ENCODE measurements at regions not wholly inside any gene's neighbourhood (a gene's known extent, or its start where the extent isn't known, plus 50 kb on each side); places are given as distances from the start of the nearest gene placed in this dataset.

GRCh38 chr20:7540923-7541322, 399.3 kb downstream of the HAO1 start:
- Histone ChIP-seq H3K9me1 (ENCODE audit: control insufficient read depth, extremely low read depth, insufficient read depth, low read length) (no peaks in the 10 kb centered on the region), H3K79me2 (ENCODE audit: control insufficient read depth, insufficient read depth, low read length) (no peaks in the 10 kb centered on the region), H3K4me1 (ENCODE audit: control insufficient read depth, extremely low read depth, insufficient read depth, low read length) (no peaks in the 10 kb centered on the region), H3K9me3 (ENCODE audit: control insufficient read depth, low read depth, low read length) (no peaks in the 10 kb centered on the region), H3K27ac (ENCODE audit: control insufficient read depth, insufficient read depth, low read length) (no peak overlapping the region), H3K27me3 (ENCODE audit: control insufficient read depth, extremely low read depth, insufficient read depth, low read length) (no peaks in the 10 kb centered on the region), H3K9ac (ENCODE audit: control insufficient read depth, extremely low read depth, insufficient read depth, low read length) (no peak overlapping the region), H3K4me2 (ENCODE audit: control insufficient read depth, extremely low read depth, insufficient read depth, low read depth, low read length) (no peak overlapping the region), H2AFZ (ENCODE audit: control insufficient read depth, low read length) (no peak overlapping the region), H3K4me3 (ENCODE audit: control insufficient read depth in 2 of 3, extremely low read depth in 1 of 3, insufficient read depth in 2 of 3, low read depth in 1 of 3, low read length in 3 of 3) (no peak overlapping the region), H4K20me1 (ENCODE audit: control insufficient read depth, extremely low read depth, insufficient read depth, low read length) (no peaks in the 10 kb centered on the region), H3K36me3 (ENCODE audit: control insufficient read depth in 2 of 2, extremely low read depth in 1 of 2, insufficient read depth in 2 of 2, low read length in 2 of 2) (no peaks in the 10 kb centered on the region)
- TF ChIP-seq EZH2 (IDR thresholded peaks at IDR 0.05; ENCODE audit: low read length): no peak
- no peak for TF ChIP-seq CTCF (optimal IDR thresholded peaks at IDR 0.05 in 1 of 3, IDR thresholded peaks at IDR 0.05 in 1 of 3, conservative IDR thresholded peaks at IDR 0.05 in 1 of 3; ENCODE audit: extremely low read depth in 1 of 3, insufficient read depth in 2 of 3, low read length in 3 of 3)
- no peak for FAIRE-seq
- DNase-seq (ENCODE audit: low read depth, low spot score): no peak
- dilution Hi-C loops (cut with MboI; ENCODE audit: extremely low pct_ligation_motif_present, low sequenced_read_pairs): no loop called here

- Histone ChIP-seq H3K79me2 (ENCODE audit: control insufficient read depth, insufficient read depth, low read length) (no peaks in the 10 kb centered on the region), H3K9me1 (ENCODE audit: control insufficient read depth, extremely low read depth, insufficient read depth, low read length) (no peaks in the 10 kb centered on the region), H3K9ac (ENCODE audit: control insufficient read depth, extremely low read depth, insufficient read depth, low read length) (no peak overlapping the region), H3K36me3 (ENCODE audit: control insufficient read depth in 2 of 2, extremely low read depth in 1 of 2, insufficient read depth in 2 of 2, low read length in 2 of 2) (no peaks in the 10 kb centered on the region), H4K20me1 (ENCODE audit: control insufficient read depth, extremely low read depth, insufficient read depth, low read length) (no peaks in the 10 kb centered on the region), H2AFZ (ENCODE audit: control insufficient read depth, low read length) (no peak overlapping the region), H3K27me3 (ENCODE audit: control insufficient read depth, extremely low read depth, insufficient read depth, low read length) (no peaks in the 10 kb centered on the region), H3K9me3 (ENCODE audit: control insufficient read depth, low read depth, low read length) (no peaks in the 10 kb centered on the region), H3K4me1 (ENCODE audit: control insufficient read depth, extremely low read depth, insufficient read depth, low read length) (no peaks in the 10 kb centered on the region), H3K27ac (ENCODE audit: control insufficient read depth, insufficient read depth, low read length) (no peak overlapping the region), H3K4me3 (ENCODE audit: control insufficient read depth in 2 of 3, extremely low read depth in 1 of 3, insufficient read depth in 2 of 3, low read depth in 1 of 3, low read length in 3 of 3) (no peak overlapping the region), H3K4me2 (ENCODE audit: control insufficient read depth, extremely low read depth, insufficient read depth, low read depth, low read length) (no peak overlapping the region)
- FAIRE-seq (no peak), DNase-seq (ENCODE audit: low read depth, low spot score) (no peak)
- dilution Hi-C loops (cut with MboI; ENCODE audit: extremely low pct_ligation_motif_present, low sequenced_read_pairs): no loop called here
- TF ChIP-seq EZH2 (IDR thresholded peaks at IDR 0.05; ENCODE audit: low read length) (no peak), CTCF (optimal IDR thresholded peaks at IDR 0.05 in 1 of 3, IDR thresholded peaks at IDR 0.05 in 1 of 3, conservative IDR thresholded peaks at IDR 0.05 in 1 of 3; ENCODE audit: extremely low read depth in 1 of 3, insufficient read depth in 2 of 3, low read length in 3 of 3) (no peak)
Observed at GRCh38 chr20:7571101-7571500, 369.2 kb downstream of the HAO1 start.

Data from keratinocyte (primary cell).